ENCODE measurements at regions not wholly inside any gene's neighbourhood (a gene's known extent, or its start where the extent isn't known, plus 50 kb on each side); places are given as distances from the start of the nearest gene placed in this dataset.

GRCh38 chr9:31776471-31776870, 608.0 kb upstream of the ACO1 start:
- H3K36me3 ChIP-seq (ENCODE audit: insufficient read depth, low read length): no peaks in the 10 kb centered on the region
- no peak overlapping the region for H3K27ac ChIP-seq (ENCODE audit: low read depth, low read length, poor library complexity, severe bottlenecking)
- H3K9me3 ChIP-seq (ENCODE audit: low read length): peaks cover 7% of the 10 kb centered on the region; the same call in 1 of the 2 replicates
- H3K9ac ChIP-seq (ENCODE audit: low read length): no peak overlapping the region
- no peaks in the 10 kb centered on the region for H3K79me2 ChIP-seq (ENCODE audit: insufficient read depth, low read length)
- H4K20me1 ChIP-seq (ENCODE audit: insufficient read depth, low read length): no peaks in the 10 kb centered on the region
- H3K4me3 ChIP-seq (ENCODE audit: low read depth, low read length, poor library complexity, severe bottlenecking): no peak overlapping the region
- H3K4me2 ChIP-seq (ENCODE audit: low read length): no peak overlapping the region
- no peak overlapping the region for H2AFZ ChIP-seq (ENCODE audit: low read length)
- no peaks in the 10 kb centered on the region for H3K9me2 ChIP-seq (ENCODE audit: low read depth, low read length)
- TF ChIP-seq EZH2 (IDR thresholded peaks at IDR 0.05; ENCODE audit: borderline replicate concordance, low read length): no peak
- no peaks in the 10 kb centered on the region for H3K4me1 ChIP-seq (ENCODE audit: insufficient read depth, low read length, severe bottlenecking)
- H3K27me3 ChIP-seq (ENCODE audit: insufficient read depth, low read length): no peaks in the 10 kb centered on the region
- no peaks in the 10 kb centered on the region for H3F3A ChIP-seq (ENCODE audit: insufficient read depth, low read length)

GRCh38 chr9:31783491-31783890, 601.0 kb upstream of the ACO1 start:
- Histone ChIP-seq H3K4me3 (ENCODE audit: low read depth, low read length, poor library complexity, severe bottlenecking) (no peak overlapping the region), H3K36me3 (ENCODE audit: insufficient read depth, low read length) (no peaks in the 10 kb centered on the region), H3K27me3 (ENCODE audit: insufficient read depth, low read length) (no peaks in the 10 kb centered on the region), H3K27ac (ENCODE audit: low read depth, low read length, poor library complexity, severe bottlenecking) (no peak overlapping the region), H3F3A (ENCODE audit: insufficient read depth, low read length) (no peaks in the 10 kb centered on the region), H3K79me2 (ENCODE audit: insufficient read depth, low read length) (no peaks in the 10 kb centered on the region), H3K9me3 (ENCODE audit: low read length) (peaks cover 7% of the 10 kb centered on the region; the same call in 1 of the 2 replicates), H3K4me2 (ENCODE audit: low read length) (no peak overlapping the region), H3K9ac (ENCODE audit: low read length) (no peak overlapping the region), H3K4me1 (ENCODE audit: insufficient read depth, low read length, severe bottlenecking) (no peaks in the 10 kb centered on the region), H4K20me1 (ENCODE audit: insufficient read depth, low read length) (no peaks in the 10 kb centered on the region), H3K9me2 (ENCODE audit: low read depth, low read length) (no peaks in the 10 kb centered on the region), H2AFZ (ENCODE audit: low read length) (no peak overlapping the region)
- no peak for TF ChIP-seq CTCF (IDR thresholded peaks at IDR 0.05; ENCODE audit: low read length)
- TF ChIP-seq EZH2 (IDR thresholded peaks at IDR 0.05; ENCODE audit: borderline replicate concordance, low read length): no peak

DNA sequence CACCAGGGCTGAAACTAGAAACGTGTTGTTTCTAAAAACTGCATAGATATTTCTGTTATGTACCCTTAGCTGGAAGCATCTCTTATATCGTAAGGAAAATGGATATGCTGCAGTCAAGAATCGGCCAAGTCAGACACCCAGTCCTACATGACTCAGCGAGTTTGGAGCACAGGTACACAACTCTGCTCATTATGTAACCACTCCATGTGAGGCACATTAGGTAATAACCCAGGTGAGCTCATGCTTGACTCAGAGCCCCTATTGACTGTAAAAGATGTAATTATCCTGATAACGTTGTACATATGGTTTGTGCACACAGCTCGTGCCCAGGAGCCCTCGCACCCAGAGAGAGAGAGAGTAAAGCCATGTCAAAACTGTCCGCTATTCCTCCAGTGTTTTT, 593.7 kb upstream of the ACO1 start:
- H3K9me3 ChIP-seq (ENCODE audit: low read length): no peaks in the 10 kb centered on the region
- H3K36me3 ChIP-seq (ENCODE audit: insufficient read depth, low read length): no peaks in the 10 kb centered on the region
- H3F3A ChIP-seq (ENCODE audit: insufficient read depth, low read length): no peaks in the 10 kb centered on the region
- H3K4me2 ChIP-seq (ENCODE audit: low read length): no peak overlapping the region
- TF ChIP-seq EZH2 (IDR thresholded peaks at IDR 0.05; ENCODE audit: borderline replicate concordance, low read length): no peak
- TF ChIP-seq CTCF (IDR thresholded peaks at IDR 0.05; ENCODE audit: low read length): no peak
- no peaks in the 10 kb centered on the region for H3K9me2 ChIP-seq (ENCODE audit: low read depth, low read length)
- no peak overlapping the region for H3K27ac ChIP-seq (ENCODE audit: low read depth, low read length, poor library complexity, severe bottlenecking)
- H3K79me2 ChIP-seq (ENCODE audit: insufficient read depth, low read length): no peaks in the 10 kb centered on the region
- H3K27me3 ChIP-seq (ENCODE audit: insufficient read depth, low read length): no peaks in the 10 kb centered on the region
- H3K9ac ChIP-seq (ENCODE audit: low read length): no peak overlapping the region
- H3K4me3 ChIP-seq (ENCODE audit: low read depth, low read length, poor library complexity, severe bottlenecking): no peak overlapping the region
- H3K4me1 ChIP-seq (ENCODE audit: insufficient read depth, low read length, severe bottlenecking): no peaks in the 10 kb centered on the region
- H2AFZ ChIP-seq (ENCODE audit: low read length): no peak overlapping the region
- H4K20me1 ChIP-seq (ENCODE audit: insufficient read depth, low read length): no peaks in the 10 kb centered on the region

GRCh38 chr9:31799953-31800609, 584.4 kb upstream of the ACO1 start:
- Histone ChIP-seq H3K4me1 (ENCODE audit: insufficient read depth, low read length, severe bottlenecking) (no peaks in the 10 kb centered on the region), H3K9ac (ENCODE audit: low read length) (no peak overlapping the region), H3K4me3 (ENCODE audit: low read depth, low read length, poor library complexity, severe bottlenecking) (no peak overlapping the region), H3K36me3 (ENCODE audit: insufficient read depth, low read length) (no peaks in the 10 kb centered on the region), H3F3A (ENCODE audit: insufficient read depth, low read length) (no peaks in the 10 kb centered on the region), H2AFZ (ENCODE audit: low read length) (no peak overlapping the region), H3K9me3 (ENCODE audit: low read length) (no peaks in the 10 kb centered on the region), H4K20me1 (ENCODE audit: insufficient read depth, low read length) (no peaks in the 10 kb centered on the region), H3K27me3 (ENCODE audit: insufficient read depth, low read length) (no peaks in the 10 kb centered on the region), H3K9me2 (ENCODE audit: low read depth, low read length) (no peaks in the 10 kb centered on the region), H3K4me2 (ENCODE audit: low read length) (no peak overlapping the region), H3K79me2 (ENCODE audit: insufficient read depth, low read length) (no peaks in the 10 kb centered on the region), H3K27ac (ENCODE audit: low read depth, low read length, poor library complexity, severe bottlenecking) (no peak overlapping the region)
- TF ChIP-seq EZH2 (IDR thresholded peaks at IDR 0.05; ENCODE audit: borderline replicate concordance, low read length) (no peak), CTCF (IDR thresholded peaks at IDR 0.05; ENCODE audit: low read length) (peak; percentile 72)
